DMS153 (cell line): ENCODE measurements at regions not wholly inside any gene's neighbourhood (a gene's known extent, or its start where the extent isn't known, plus 50 kb on each side); places are given as distances from the start of the nearest gene placed in this dataset.

Experiments
- DNase-seq: peaks from one replicate; lab custom pipeline; 2025; lab: John Stamatoyannopoulos, UW

DNA sequence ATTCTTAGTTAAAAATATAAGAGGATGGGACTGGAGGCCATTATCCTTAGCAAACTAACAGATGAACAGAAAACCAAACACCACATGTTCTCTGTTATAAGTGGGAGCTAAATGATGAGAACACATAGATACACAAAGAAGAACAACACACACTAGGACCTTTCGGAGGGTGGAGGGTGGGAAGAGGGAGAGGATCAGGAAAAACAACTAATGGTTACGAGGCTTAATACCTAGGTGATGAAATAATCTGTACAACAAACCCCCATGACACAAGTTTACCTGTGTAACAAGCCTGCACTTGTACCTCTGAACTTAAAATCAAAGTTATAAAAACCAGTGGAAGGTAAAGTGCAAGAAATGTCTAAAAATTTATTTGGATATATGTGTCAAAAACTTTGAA, 1047.4 kb upstream of the C9orf72 start:
- no peak for DNase-seq

DNA sequence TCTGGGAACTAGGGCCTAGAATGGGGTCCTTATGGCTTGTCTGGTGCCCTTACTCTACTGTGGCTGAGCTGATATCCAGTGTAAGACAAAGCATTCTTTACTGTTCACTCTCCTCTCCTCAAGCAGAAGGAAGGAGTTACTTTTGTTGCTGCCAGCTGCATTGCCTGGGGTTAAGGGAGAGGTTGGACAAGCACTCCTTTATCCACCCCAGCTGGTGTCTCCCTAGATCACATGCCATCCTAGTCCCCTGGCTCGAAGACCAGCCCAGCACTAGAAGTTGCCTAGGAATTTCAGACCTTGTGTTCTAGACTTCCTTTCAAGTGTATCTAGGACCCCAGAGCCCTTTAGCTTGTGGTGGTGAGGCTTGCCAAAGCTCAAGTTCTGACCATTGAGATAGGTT, 1051.5 kb upstream of the C9orf72 start:
- DNase-seq, result no peak

DNA sequence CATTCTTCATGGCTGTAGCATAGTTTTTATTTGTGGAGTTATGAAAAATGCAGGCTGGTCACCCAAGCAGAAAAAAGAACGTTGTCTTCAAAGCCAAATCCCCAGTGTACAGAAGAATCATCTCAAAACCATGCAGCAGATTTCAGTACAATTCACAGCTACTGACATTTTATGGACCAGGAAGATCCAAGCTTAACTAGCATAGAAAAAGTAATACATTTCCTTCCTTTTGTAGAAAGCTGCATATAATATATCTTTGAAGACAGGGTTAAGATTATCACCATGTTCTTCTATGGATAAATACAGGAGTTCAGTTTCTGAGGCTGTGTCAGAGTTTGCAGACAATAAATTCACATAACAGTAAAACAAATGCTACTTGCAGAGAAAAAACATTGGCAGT, 1054.8 kb upstream of the C9orf72 start:
- DNase-seq, result no peak

DNA sequence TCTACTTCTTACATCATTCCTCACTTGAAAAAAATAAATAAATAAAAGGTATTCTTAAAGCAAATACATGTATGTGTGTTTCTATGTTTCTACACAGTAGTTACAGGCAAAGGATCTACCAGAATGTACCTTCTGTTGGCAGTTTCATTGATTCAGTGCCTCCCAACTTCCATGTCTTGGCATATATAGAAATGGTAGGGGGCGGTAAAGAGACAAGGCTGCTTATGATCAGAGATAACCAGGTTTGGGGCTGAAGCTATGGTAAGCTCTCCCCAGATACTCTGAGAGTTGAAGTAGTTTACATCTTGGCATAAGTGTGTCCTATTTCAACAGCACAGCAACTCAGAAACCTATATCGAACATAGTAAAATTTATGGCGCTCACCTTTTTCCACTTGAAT, 1075.4 kb upstream of the C9orf72 start:
- DNase-seq, result no peak

DNA sequence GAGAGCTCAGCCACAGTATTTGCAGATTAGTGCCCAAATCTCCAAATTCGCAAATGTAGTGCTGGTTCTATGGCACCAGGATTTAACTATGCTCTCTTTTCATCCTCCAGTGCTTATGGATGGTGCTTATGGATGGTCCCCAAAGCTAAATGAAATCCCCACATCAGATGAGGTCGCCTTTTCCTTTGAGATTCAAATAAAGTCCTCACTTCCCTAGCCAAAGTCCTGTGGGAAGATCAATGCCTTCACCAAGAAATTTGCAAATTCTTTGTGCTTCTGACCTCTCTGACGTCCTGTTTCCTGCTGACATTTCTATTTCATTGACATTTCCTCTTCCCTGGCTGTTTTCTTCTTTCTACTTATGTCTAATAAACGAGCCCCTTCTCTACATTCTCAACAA, 1077.0 kb upstream of the C9orf72 start:
- DNase-seq, result no peak

DNA sequence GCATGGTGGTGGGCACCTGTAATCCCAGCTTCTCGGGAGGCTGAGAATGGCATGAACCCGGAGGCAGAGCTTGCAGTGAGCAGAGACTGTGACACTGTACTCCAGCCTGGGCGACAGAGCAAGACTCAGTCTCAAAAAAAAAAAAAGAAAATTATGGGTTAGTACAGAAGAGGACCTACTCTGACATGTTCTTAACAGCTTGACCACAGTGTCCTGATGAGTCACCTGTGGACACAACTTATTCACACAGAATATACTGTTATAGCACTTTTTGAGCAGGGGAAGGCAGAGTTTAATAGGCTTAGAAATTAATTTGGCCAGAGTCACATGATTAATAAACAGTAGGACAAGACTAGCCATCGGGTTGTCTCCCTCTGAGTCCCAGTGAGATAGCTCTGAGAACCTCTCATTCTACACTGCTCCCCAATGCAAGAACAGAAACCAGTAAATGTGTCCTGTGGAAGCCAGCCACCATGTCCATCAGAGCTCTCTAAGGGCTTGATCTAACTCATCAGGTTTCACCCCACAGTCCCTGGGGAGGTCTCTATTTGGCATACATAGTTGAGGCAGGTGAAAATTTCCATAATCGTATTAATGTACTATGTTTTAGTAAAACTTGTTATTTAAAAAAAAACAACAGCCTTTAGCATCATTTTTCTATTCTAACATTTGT, 1077.9 kb upstream of the C9orf72 start:
- no peak for DNase-seq

DNA sequence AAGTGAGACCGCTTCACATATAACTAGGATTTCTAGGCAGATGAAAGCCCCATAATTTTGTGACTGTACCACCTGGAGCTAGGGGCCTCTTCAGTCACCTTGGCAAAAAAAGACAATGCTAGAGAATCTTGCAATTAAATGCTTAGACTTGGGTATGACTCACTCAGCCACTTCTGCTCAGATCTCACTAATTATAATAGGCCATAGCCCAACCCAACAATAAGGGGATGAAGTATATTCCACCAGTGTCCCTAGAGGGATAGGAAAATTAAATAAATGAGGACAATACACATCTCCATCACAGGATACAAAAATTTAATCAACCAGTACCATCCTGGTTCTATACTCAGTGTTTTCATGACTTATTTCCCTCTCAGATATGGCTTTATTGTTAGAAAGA, 1079.9 kb upstream of the C9orf72 start:
- DNase-seq, result no peak

DNA sequence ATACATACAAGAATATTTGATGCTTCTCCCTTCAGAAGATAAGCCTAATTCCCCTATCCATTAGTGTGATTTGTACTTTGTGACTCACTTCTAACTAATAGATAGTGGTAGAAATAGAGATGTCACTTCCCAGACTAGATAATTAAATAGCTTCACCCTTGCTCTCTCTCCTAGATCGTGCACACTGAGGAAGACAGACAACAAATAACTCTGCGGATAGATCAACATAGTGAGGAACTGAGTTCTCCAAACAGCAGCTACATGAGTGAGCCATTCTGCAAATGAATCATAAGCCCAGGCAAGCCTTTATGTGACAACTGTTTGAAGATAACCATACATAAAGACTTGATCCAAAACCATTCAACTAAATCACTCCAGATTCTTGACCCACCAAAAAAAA, 1083.4 kb upstream of the C9orf72 start:
- no peak for DNase-seq

DNA sequence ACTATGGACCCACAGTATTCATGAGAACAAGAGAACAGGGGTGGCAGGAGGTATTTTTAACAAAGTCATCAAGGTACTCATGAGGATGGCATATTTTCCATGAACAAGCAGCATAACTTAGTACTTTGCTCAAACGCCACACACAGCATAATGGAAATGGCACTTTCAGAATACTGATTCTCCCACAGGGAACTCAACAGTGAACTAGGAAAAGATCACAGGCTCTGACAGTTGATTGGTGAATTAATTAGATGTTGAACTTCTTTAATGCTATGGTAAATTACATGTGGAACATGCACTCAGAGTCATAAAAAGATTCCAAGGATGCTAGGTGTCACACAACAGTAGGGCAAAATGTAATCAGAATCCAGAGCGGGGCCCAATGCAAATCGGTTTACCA, 1088.6 kb upstream of the C9orf72 start:
- no peak for DNase-seq

DNA sequence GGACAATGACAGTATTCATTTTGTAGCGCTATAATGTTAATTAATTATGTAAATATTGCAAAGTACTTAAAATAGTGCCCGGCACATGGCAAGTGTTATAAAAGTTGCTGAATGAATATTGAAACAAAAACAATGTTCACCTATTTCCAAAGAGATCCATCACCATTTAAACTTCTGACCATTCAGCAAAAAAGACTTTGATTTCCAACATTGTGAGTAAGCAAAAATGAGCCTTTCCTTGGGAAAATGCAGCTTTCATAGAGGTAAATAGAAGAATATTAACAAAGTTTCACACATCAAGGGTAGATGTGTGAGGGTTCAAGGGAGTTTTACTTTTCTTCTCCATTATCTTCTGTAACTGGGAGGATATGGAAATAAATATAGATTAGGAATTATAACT, 1089.4 kb upstream of the C9orf72 start:
- DNase-seq, result no peak

DNA sequence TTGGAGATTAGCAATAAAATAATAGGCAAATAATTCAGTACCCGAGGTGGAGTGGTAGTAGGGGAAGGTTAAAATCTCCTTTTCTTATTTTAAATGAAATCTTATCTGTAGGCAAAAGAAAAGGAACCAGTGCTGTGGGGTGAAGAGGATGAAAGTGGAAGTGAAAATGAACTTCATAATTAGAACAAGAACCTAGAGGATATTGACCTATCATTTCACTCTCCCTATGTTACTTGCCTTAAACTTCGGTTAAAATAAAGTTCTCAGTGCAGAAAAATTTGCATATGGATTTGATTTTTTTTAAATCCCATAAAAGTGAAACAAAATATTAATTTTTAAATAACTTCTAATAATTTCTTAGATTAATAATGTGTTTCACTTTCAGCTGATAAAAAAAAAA, 1094.9 kb upstream of the C9orf72 start:
- no peak for DNase-seq

DNA sequence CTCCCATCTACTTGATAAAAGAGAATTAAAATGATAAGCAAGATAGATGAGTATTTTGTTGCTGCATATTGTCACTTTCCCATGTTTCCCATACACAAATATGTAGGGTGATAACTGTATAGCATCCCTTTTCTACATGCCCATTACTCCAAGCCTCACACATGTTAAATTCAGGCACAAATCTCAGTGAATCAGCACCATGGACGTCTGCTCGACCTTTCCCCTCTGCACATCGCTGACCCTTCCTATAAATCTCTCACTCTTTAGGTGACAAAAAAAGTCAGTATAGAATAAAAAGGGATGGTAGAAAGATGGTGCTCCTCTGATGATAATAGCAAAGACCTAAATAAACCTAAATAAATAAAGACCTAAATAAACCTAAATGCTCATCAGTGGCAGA, 1097.7 kb upstream of the C9orf72 start:
- no peak for DNase-seq

DNA sequence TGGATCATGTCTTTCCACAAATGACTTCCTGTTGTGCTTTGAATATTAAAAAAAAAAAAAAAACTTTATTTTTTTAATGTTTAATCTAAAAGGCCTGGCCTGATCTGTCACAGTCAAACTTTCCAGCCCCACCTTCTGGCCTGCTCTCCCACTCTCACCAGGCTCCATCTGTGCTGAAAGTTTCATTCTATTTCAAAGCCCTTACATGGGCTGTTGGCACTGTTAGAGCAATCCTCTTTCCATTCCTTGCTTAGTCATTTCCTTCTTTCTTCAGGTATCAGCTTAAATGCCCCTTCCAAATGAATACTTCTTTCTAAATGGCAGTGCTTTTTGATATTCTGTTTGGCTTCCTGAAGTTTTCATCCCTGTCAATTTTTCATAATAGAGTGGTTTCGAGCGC, 1104.8 kb upstream of the C9orf72 start:
- DNase-seq, result no peak

DNA sequence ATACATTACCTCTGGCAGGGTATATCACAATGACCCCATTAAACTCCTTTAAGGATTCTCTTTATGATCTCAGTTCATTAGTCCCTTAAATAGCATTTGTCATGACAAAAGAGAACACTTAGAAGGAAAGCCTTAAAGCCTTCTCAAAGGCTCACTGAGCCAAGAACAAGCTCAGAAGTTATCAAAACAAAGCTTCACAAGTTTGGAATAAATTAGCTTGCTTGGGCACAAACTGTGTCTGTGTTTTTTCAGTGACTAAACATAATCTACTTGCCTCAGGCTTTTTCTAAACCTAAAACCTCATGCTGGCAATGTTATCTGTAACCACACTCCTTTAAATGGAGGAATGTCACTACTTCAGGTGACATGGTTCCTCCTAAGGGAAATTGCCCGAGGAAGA, 1114.9 kb upstream of the C9orf72 start:
- DNase-seq, result no peak

DNA sequence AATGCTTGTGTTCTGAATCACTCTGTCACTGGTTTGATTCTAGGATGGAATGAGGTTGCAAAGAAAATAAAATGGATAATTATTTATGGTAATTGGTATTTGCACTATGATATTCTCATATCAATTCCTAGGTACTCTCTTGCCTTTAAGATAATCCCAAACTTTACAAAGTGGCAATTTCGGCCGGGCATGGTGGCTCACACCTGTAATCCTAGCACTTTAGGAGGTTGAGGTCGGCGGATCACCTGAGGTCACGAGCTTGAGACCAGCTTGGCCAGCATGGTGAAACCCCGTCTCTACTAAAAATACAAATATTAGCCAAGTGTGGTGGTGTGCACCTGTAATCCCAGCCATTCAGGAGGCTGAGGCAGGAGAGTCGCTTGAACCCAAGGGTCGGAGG, 1118.7 kb upstream of the C9orf72 start:
- DNase-seq, result no peak

DNA sequence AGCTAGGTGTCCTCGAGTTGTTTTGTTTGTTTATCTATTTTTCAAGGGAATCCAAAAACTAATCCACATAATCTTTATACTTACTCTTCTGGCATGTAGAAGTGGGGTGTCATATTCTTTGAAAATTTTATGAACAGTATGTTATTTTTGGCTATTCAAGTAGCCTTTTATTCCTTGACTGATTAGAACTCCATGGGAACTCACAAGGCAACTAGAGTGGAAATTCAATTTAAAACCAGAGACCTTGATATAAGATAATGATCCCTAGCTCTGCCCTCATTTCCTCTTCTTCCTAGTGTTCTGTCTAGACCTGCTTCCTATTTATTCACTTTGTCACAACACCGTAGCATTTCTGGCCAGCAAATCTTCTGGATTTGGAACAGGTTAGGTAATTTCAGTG, 1123.7 kb upstream of the C9orf72 start:
- DNase-seq, result no peak

DNA sequence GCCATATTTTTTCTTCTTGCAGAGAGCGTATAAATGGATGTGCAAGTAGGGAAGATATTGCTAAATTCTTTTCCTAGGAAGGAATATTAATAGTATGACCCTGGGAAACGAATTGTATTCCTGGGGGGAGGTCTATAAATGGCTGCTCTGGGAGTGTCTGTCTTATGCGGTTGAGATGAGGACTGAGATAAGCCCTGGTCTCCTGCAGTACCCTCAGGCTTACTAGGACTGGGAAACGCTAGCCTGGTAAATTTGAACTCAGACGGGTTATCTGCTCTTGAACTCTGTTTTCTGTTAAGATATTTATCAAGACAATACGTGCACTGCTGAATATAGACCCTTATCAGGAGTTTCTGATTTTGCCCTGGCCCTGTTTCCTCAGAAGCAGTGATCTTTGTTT, 1126.4 kb upstream of the C9orf72 start:
- no peak for DNase-seq

DNA sequence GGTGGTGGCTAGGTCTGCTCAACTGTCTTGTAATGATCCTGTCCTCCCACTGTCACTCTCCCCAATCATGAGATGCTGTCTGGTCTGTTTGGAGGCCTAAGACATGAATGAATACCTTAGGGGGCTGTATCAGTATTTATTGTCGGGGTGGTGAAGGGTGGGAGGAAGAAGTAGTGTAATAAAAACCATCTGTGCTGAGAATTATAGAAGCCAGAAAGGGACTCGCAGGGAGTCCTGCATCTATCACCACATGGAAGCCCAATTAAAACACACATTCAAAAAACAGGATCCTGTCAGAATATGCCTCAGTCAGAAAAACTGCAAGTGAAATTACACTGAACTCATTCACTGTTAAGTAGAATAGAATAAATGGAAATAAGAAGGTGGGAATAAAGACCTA, 1134.3 kb upstream of the C9orf72 start:
- no peak for DNase-seq

DNA sequence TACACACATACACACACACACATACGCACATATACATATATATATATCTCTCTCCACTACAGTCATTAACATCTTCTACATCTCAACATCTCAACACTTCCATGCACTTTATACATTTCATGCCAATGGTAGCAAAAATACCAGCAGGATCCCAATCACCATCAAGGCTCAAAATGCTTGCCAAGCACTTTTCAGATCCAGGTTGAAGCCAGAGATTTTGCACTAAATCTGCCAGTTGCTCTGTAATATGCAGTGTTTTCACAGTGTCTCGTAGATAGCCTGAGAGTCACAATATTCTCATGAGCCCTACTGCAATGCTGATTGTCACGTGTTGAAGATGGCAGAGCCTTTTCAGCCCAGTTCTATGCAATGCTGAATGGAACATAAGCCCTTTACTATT, 1140.9 kb upstream of the C9orf72 start:
- DNase-seq, result no peak

DNA sequence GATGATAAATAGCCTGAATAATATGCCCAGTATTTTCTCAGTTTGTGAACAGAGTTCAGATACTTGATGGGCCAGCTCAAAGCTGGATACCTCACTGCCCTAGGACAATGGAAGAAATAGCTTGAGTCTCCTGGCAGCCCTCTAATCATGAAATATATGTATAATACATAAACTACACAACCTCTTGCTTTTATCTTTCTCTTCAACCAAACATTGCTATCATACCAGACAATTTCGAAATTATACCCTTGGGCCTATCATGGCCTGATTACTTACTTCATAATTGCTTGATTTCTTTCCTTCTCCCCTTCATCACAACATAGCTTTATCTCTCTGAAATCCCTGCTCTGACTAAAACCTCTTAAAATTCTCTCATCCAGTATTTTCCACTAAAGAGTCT, 1144.9 kb upstream of the C9orf72 start:
- DNase-seq, result no peak

DNA sequence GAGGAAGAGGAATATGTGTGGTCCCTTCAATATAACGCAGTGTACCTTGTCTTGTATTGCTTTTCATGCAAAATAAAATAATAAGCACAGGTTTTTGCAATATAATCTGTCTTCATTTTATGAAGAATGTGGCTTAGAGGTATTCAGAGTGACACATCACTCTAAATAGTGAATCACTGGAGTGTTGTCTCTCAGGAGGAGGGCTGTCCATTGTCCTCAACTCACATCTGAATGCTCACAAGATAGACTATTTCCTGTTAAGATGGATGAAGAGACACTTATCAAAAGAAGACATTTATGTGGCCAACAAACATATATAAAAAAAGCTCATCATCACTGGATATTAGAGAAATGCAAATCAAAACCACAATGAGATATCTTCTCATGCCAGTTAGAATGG, 1147.5 kb upstream of the C9orf72 start:
- DNase-seq, result no peak

DNA sequence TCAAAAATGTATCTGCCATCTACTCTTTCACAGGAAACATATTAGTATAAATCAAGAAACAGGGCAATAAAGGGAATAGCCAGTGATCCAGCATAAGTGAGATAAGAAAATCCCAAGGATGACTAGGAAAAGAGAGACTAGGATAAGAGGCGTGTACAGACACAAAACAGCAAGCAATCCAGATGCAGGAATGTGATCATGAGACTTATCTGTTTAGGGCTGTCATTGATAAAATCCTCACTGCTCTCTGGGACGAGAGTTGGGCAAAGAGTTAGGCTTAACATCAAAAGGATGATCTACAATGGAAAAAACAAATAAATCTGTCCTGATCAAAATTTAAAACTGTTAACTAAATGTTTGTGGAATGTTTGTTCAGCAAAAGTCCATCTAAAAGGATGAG, 1156.8 kb upstream of the C9orf72 start:
- DNase-seq, result no peak

DNA sequence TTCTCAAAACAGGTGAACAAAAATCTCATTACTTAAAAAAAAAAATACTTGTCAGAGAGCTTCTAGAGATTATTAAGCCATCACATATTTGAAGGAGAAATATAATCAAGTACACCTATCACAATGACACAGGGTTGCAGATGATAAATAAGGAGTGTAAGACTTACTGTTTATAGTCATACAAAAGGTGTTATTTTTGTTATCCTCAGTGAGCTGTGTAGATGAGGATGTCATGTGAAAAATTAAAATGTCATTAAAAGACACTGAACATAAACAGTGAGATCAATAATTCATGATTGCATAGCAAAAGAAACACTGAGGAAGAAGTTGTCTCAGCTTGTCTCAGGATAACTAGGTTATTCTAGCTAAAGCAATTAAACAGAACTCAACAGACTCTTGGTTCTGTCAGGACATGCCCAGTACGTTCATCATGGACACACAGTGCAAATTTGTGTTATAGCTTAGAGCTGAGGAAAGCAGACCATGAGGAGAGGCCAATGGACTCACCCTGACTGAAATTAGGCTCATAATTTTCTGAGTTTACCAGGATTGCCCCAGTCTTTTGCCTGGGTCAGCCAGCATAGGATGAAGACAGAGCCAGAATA, 1162.6 kb upstream of the C9orf72 start:
- DNase-seq, result no peak

DNA sequence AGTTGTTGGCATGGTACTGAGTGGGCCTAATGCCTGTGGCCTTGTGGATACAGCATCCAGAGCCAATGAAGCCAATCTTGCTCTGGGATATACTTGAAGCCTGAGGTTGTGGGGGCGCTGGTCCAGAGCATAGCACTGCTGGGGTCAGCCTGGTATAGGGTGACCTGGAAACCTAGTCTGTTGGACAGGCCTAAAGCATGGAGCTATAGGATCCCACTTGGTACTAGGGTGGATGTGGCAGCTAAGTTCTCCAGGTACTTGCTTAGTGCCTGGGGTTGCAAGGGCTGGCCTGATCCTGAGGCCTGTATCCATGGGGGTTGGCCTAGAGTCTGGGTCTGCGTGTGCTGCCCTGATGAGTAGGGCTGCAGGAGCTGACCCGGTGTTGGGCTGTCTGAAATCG, 1168.2 kb upstream of the C9orf72 start:
- no peak for DNase-seq
